ENCODE measurements at regions not wholly inside any gene's neighbourhood (a gene's known extent, or its start where the extent isn't known, plus 50 kb on each side); places are given as distances from the start of the nearest gene placed in this dataset.

GRCh38 chrX:39616098-39616729 is 481.5 kb downstream of the BCOR start:
- no peak for DNase-seq

DNA sequence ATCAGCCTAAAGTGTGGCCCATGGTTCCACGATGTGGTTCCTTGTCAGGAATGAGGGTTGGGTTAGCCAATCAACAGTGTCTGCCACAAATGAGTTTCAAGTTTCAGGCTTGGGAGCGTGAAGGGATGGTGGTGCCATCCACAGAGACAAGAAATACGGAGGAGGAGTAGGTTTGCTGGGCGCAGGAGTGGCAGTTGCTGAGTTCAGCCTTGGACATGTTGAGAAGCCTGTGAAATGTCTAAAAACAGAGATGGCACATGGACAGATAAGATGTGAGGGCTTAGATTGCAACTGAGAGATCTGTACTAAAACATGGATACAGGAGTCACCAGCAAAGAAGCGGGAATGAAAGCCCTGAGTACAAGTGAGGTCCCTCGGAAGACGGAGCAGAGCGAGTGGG is 481.0 kb downstream of the BCOR start:
- no peak for DNase-seq

DNA sequence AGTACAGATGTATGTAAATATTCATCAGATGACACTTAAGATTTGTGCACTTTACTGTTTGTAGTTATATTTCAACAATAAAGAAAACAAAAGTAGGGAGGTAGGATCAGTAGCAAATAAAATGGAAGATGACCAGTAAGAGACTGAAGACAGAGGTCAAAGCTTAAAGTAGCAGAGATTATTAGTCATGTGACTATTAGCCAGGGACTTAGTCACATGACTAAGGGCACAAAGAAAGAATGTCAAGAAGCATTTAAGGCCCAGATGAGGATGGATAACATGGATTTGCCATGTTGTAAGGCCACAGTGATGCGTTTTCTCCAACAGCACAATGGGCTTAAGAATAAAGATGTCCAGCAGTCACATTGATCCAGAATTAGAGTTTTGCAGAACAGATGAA is 479.6 kb downstream of the BCOR start:
- DNase-seq: no peak

- DNase-seq: no peak
These were observed 478.4 kb downstream of the BCOR start for GRCh38 chrX:39619182-39620009.

DNA sequence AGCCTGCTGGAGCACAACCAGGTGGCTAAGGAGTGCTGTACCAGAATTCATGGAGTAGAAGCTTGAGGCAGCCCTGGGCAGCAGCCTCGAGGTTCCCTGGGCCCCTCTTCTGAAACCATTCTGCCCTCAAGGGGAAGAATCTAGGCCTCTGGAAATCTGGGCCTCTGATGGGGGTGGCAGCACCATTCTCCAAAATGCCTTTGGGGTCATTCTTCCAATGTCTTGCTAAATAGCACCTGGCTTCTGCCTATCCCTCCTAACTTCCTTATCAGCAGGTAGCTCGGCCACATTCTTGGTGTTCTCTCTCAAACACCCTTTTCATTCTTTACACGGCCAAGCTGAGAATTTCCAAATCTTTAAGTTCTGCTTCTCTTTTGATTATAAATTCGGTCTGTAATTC is 473.6 kb downstream of the BCOR start:
- DNase-seq: no peak

- DNase-seq: no peak
These were observed 471.9 kb downstream of the BCOR start for GRCh38 chrX:39625810-39626209.

DNA sequence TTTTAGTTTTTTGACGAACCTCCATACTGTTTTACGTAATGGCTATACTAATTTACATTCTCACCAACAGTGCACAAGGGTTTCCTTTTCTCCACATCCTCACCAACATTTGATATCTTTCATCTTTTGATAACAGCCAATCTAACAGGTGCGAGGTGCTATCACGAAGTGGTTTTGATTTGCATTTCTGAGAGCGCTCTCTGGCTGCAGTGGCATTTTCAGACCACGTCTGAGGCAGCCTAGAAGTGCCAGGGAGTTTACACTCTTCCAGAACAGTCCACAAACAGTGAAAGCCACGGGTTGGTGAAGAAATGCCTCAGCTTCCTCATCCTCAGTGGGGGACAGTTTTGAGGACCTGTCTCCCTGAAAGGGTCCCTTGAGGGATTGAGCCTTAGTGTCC is 471.0 kb downstream of the BCOR start:
- no peak for DNase-seq

- DNase-seq: no peak
These were observed 470.5 kb downstream of the BCOR start for GRCh38 chrX:39627257-39627656.

- DNase-seq: no peak
These were observed 468.8 kb downstream of the BCOR start for GRCh38 chrX:39629001-39629400.

- DNase-seq: no peak
These were observed 467.4 kb downstream of the BCOR start for GRCh38 chrX:39630344-39630743.

DNA sequence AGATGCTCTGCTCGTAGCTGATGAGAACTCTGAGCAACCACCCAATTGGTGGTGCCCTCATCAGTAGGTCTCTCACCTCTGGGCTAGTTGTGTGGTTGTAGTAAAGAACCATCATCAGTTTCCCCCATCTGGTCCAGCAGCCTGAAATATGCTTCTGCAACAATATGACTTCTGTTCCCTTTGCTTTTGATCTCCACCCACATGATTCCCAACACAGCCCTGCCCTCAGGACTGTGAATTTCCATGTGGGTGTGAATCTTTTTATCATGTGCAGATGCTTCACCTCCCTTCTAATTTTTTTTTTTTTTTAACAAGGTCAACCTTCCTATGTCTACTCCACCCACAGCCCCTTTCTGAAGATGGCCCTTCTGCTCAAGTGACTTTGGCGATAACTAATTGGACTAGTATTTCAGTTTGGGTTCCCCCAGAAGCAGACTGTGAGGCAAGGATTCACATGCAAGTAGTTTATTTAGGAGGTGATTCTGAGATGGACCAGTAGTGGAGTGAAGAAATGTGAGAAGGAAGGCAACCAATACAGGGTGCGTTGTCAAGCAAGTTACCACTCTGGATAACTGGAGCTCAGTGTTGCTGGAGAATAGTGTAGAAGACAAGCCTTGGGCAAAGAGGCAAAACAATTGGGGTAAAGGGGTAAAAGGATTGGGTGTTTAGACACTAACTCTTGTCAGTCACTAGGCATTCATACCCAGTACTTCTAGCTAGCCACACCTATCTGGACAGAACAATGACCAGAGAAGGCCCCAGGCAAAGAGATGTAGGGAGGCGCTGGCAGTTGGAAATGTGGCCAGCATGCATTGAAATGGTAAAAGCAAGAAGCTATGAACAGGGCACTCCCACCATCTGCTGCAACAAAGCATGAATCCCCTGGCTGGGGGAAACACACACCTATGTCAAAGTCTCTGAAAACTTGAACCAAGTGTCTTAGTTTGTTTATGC is 466.2 kb downstream of the BCOR start:
- no peak for DNase-seq

DNA sequence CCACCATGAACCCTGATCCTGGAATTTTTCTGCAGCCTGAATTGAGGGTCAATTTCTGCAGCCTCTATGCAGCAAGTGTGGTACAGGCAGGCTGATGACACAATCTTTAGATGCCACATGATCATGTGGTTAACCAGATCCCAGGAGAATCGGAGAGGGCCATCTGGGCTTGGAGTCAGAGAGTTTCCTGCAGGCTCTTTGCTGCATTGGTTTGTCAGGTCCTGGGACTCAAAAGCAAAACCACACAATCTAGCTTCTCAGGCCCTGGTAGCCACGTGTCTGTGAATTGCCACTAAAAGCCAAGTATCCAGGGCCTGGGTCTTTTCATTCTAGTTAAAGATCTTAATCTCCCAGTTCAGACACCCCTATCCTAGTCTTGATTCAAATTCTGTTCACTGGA is 464.5 kb downstream of the BCOR start:
- DNase-seq: no peak

GRCh38 chrX:39636481-39636880 is 461.3 kb downstream of the BCOR start:
- DNase-seq: no peak

DNA sequence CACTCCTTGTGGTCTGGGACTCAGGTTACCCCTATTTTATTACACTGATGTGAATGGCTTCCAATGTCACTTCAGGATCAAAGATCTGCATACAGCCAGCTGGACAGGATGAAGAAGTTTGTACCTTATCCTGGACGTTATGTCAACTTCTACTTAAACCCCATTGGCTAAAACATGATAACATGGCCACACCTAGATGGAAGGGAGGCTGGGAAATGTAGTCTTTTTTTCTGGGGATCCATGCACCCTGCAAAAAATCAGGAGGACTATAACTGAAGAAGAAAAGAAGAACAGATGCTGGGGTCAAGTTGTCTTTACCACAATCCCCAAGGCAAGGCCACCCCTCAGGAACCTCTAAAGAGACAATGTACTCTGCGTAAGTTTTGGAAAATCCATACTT is 459.2 kb downstream of the BCOR start:
- DNase-seq: no peak

DNA sequence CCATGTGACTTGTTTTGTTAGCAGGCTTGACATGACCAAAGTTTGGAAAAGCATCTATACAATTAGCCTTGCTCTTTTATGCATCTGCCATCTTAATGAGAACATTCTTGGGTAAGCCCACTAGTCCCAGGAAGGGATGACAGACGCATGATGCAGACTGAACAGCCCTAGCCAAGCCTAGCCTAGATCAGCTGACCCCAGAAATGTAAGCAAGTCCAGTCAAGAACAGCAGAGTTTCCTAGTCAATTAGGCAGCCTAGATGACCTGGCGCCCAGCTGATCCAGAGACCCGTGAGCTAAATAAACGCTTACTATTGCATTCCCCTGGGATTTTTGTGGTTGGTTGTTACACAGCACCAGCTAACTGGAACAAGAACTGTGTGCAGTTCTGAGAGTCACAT is 457.9 kb downstream of the BCOR start:
- DNase-seq: no peak

DNA sequence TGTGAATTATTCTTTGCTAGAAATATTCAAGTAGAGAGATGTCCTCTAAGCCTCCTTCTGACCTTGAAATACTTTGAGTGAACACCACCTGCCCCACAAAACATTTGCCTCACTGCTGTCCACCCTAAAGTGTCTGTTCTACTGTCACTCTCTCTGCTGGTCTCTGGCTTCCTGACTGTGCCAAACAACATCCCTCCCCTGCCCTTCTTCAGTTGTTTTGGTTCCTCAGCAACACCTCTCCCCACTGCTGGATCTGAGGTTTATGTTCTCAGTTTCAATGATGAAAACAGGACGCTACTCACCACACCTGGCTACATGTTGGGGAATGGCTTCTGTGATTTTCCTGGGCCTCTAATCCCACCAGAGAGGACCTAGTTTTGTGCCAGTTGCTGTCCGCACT is 456.9 kb downstream of the BCOR start:
- no peak for DNase-seq

GRCh38 chrX:39642071-39642470 is 455.7 kb downstream of the BCOR start:
- no peak for DNase-seq

- DNase-seq: no peak
These were observed 454.2 kb downstream of the BCOR start for GRCh38 chrX:39643550-39643949.

DNA sequence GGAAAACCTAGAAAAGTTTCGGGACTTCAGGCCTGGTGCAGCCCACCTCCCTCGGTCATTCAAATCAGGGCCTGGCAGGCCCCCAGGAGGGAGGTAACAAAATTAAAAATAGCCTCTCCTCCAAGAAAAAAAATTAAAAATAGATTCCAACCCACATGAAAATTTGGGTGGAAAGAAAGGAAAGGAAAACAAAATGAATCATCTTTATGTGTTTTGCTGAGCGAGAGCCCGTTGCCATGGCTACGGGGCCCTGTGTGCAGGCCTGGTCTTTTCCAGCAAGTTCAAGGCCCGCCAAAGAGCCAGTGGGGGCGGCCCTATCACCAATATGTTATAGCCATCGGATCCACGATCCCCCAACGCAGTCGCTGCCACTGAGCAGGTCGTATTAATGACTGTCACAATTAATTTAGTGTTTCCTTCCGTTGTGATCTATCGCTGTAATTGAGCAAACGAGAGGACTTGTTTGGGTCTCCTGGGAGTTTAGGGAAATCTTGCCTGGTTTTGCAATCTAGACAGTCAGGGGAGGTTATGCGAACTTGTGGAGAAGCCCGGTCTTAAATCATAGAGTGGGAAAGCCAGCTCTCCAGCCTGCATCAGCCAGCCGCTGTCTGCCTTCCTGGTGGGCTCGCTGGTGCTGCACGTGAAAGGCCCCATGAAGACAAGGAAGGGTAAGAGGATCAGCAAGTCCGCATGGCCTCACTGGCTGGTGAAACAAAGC is 452.4 kb downstream of the BCOR start:
- peak in 1 of 2 experiments; percentile 7 for DNase-seq

DNA sequence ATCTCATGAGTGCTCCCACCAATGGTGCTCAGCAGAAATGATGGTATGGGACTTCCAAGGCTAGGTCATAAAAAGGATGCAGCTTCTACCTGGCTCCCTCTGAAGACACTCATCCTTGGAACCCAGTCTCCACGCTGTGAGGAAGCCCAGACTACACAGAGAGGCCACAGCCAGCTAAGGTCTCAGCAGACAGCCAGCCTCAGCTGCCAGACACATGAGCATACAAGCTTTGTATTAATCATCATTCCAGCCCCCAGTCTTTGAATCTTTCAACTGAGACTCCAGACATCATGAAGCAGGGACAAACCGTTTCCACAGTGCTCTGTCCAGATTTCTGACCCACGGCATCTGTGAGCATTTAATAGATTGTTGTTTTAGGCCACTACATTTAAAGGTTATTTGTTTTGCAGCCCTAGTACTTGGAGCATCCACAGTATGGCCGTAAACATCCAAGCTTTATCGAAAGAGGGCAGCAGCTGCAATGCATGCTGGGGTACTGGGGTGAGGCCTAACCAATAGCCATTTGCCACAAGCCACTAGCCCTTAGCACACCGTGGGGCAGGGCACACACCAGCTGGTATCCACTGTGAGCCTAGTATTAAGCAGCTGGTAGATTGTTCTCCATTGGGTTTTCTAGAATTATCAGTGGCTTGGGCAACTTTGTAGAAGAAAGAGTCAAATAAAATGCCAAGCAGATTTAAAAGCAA is 449.1 kb downstream of the BCOR start:
- DNase-seq: no peak

- DNase-seq: no peak
These were observed 446.9 kb downstream of the BCOR start for GRCh38 chrX:39650768-39651347.

- DNase-seq: peak in 1 of 2 experiments; percentile 10
These were observed 445.4 kb downstream of the BCOR start for GRCh38 chrX:39652336-39652735.

Measured in activated CD4-positive, alpha-beta T cell treated with anti-CD3 and anti-CD28 coated beads, Interleukin-2, amount 50 U/mL, for 4 hours (primary cell).